B cell (primary cell): ENCODE measurements at regions not wholly inside any gene's neighbourhood (a gene's known extent, or its start where the extent isn't known, plus 50 kb on each side); places are given as distances from the start of the nearest gene placed in this dataset.

Source experiments
- ATAC-seq: fragments of 200-7000 bp; cut with Tn5 transposase; one replicate; pipeline ENCODE4 v1.10.0; 2021; ENCODE audit warnings: low read depth, mild to moderate bottlenecking, moderate number of reproducible peaks, moderate library complexity
- CTCF ChIA-PET: fragments of 350-600 bp; sonication (Branson Sonifier 250); formaldehyde crosslinking; loops from one replicate; lab custom pipeline; 2021; ENCODE audit warnings: antibody characterized with exemption, inconsistent platforms; lab: Charles Lee
- POLR2A ChIA-PET: fragments of 350-600 bp; sonication (Branson Sonifier 250); formaldehyde crosslinking; loops from one replicate; lab custom pipeline; 2021; ENCODE audit warnings: antibody characterized with exemption; lab: Charles Lee
- DNase-seq: peaks from one replicate; pipeline ENCODE4 v3.0.0; 2013
- H2AFZ ChIP-seq: 2 replicates; pipeline ENCODE4 v1.6.1; 2012; ENCODE audit warnings: mild to moderate bottlenecking, low read depth, low read length; ENCODE audit not compliant: insufficient read depth, poor library complexity, severe bottlenecking
- H3K27ac ChIP-seq, 2 donors: 1 replicate in 1 of 2; 2 replicates in 1 of 2; pipeline ENCODE4 v1.5.1; 2012 to 2013; ENCODE audit warnings: low read length in 2 of 2, mild to moderate bottlenecking in 2 of 2, moderate library complexity in 1 of 2
- H3K27me3 ChIP-seq, 4 experiments: fragments of 200-600 bp in 1 of 4; sonication (generic) in 1 of 4; replicated peaks in 1 of 4; 1 replicate in 2 of 4; 2 replicates in 2 of 4; pipeline versions ENCODE4 v1.6.1 to v1.7.0; 2013 to 2016; ENCODE audit warnings: low read length in 3 of 4, mild to moderate bottlenecking in 2 of 4, mixed read lengths in 1 of 4, moderate library complexity in 1 of 4; ENCODE audit not compliant: insufficient read depth in 4 of 4, control insufficient read depth in 3 of 4; ENCODE audit errors: control extremely low read depth in 1 of 4
- H3K36me3 ChIP-seq, 2 experiments: replicated peaks in 1 of 2; 1 replicate in 1 of 2; 2 replicates in 1 of 2; pipeline versions ENCODE4 v1.6.1 to v1.7.1; 2013; ENCODE audit warnings: low read length in 1 of 2; ENCODE audit not compliant: insufficient read depth in 2 of 2, control insufficient read depth in 1 of 2; ENCODE audit errors: control extremely low read depth in 1 of 2, extremely low read depth in 1 of 2
- H3K4me1 ChIP-seq, 2 donors: fragments of 200-600 bp in 1 of 2; sonication (generic) in 1 of 2; 1 replicate in 1 of 2; 2 replicates in 1 of 2; pipeline versions ENCODE4 v1.5.1 to v1.6.1; 2013 to 2017; ENCODE audit warnings: low read length in 2 of 2; ENCODE audit not compliant: control insufficient read depth in 2 of 2, insufficient read depth in 2 of 2
- H3K4me2 ChIP-seq: replicated peaks from 2 replicates; pipeline ENCODE3; 2012; ENCODE audit warnings: mild to moderate bottlenecking, low read depth, low read length; ENCODE audit not compliant: poor library complexity, severe bottlenecking
- H3K4me3 ChIP-seq, 5 experiments: fragments of 200-600 bp in 1 of 5; sonication (generic) in 1 of 5; 1 replicate in 3 of 5; 2 replicates in 2 of 5; pipeline versions ENCODE4 v1.5.1 to v1.7.0; 2011 to 2016; ENCODE audit warnings: low read length in 4 of 5, mild to moderate bottlenecking in 4 of 5, low read depth in 2 of 5, control low read depth in 1 of 5, moderate library complexity in 1 of 5; ENCODE audit not compliant: insufficient read depth in 1 of 5; ENCODE audit errors: control extremely low read depth in 1 of 5, extremely low read depth in 1 of 5
- H3K79me2 ChIP-seq: fragments of 200-600 bp; sonication (generic); one replicate; pipeline ENCODE4 v1.6.0; 2016; ENCODE audit warnings: low read length; ENCODE audit not compliant: control insufficient read depth, insufficient read depth
- H3K9ac ChIP-seq: fragments of 200-600 bp; sonication (generic); 2 replicates; pipeline ENCODE4 v1.6.1; 2017; ENCODE audit warnings: mild to moderate bottlenecking, low read length, moderate library complexity
- H3K9me3 ChIP-seq, 3 donors: one replicate each; pipeline versions ENCODE4 v1.6.1 to v1.7.1; 2013; ENCODE audit warnings: low read length in 2 of 3; ENCODE audit not compliant: control insufficient read depth in 2 of 3, insufficient read depth in 1 of 3; ENCODE audit errors: control extremely low read depth in 1 of 3
- H4K20me1 ChIP-seq: 2 replicates; pipeline ENCODE4 v1.6.0; 2012; ENCODE audit warnings: mild to moderate bottlenecking, low read length; ENCODE audit not compliant: insufficient read depth, control insufficient read depth, poor library complexity, severe bottlenecking
- H3K27ac Mint-ChIP-seq: one replicate; pipeline ENCODE4 v1.8.0; 2021; ENCODE audit warnings: mixed read lengths
- H3K27me3 Mint-ChIP-seq: one replicate; pipeline ENCODE4 v1.8.0; 2021; ENCODE audit warnings: mixed read lengths
- H3K4me1 Mint-ChIP-seq: one replicate; pipeline ENCODE4 v1.8.0; 2021; ENCODE audit warnings: mixed read lengths
- H3K4me3 Mint-ChIP-seq: one replicate; pipeline ENCODE4 v1.8.0; 2021; ENCODE audit warnings: mixed read lengths
- H3K9me3 Mint-ChIP-seq: one replicate; pipeline ENCODE4 v1.8.0; 2022; ENCODE audit warnings: mixed read lengths; ENCODE audit not compliant: insufficient read depth
- CTCF ChIP-seq: fragments of 200-600 bp; IDR thresholded peaks from one replicate; pipeline ENCODE4 v1.8.0; 2022; ENCODE audit warnings: antibody characterized with exemption, mild to moderate bottlenecking
- EZH2 ChIP-seq: IDR thresholded peaks from 2 replicates; pipeline ENCODE4 v1.6.1; 2012; ENCODE audit warnings: borderline replicate concordance, low read depth, mild to moderate bottlenecking, moderate library complexity, low read length; ENCODE audit not compliant: insufficient read depth, poor library complexity, severe bottlenecking
- WGBS: methylation state at CpG from one replicate; pipeline ENCODE4 v1.1.5; 2013; ENCODE audit warnings: missing lambda C conversion rate; ENCODE audit not compliant: insufficient coverage; 5-methylcytosine and 5-hydroxymethylcytosine counted together
- intact Hi-C: fragments of 100-400 bp; cut with micrococcal nuclease; formaldehyde crosslinking; loops from one replicate; pipeline ENCODE4 v1.10.0; 2022

- Histone ChIP-seq H3K9ac (no peak overlapping the region), H2AFZ (no peak overlapping the region), H3K4me3 (no peak overlapping the region), H4K20me1 (no peaks in the 10 kb centered on the region), H3K4me2 (no peak overlapping the region), H3K79me2 (no peaks in the 10 kb centered on the region), H3K4me1 (no peaks in the 10 kb centered on the region), H3K27ac (no peak overlapping the region), H3K36me3 (no peaks in the 10 kb centered on the region), H3K27me3 (no peaks in the 10 kb centered on the region), H3K9me3 (peaks cover 0 to 2% (median 0%) of the 10 kb centered on the region in 3 donors)
- 100% methylated on average over 3 of the region's 8 CpGs for WGBS
- no peak overlapping the region for H3K4me3 Mint-ChIP-seq
- ATAC-seq (no peak), DNase-seq (no peak)
- no peak overlapping the region for H3K27ac Mint-ChIP-seq
- ChIA-PET CTCF (no interaction called here), POLR2A (no interaction called here)
- no peaks in the 10 kb centered on the region for H3K4me1 Mint-ChIP-seq
- no peak for TF ChIP-seq CTCF
- TF ChIP-seq EZH2: no peak
- intact Hi-C loops: no loop called here
- no peaks in the 10 kb centered on the region for H3K9me3 Mint-ChIP-seq
- H3K27me3 Mint-ChIP-seq: no peaks in the 10 kb centered on the region
Observed at GRCh38 chr6:14699803-14700601, 545.9 kb upstream of the JARID2 start.

GRCh38 chr6:14701946-14702345 is 543.9 kb upstream of the JARID2 start:
- H3K4me3 ChIP-seq: no peak overlapping the region
- peaks cover 0 to 2% (median 0%) of the 10 kb centered on the region in 3 donors for H3K9me3 ChIP-seq
- TF ChIP-seq EZH2: no peak
- TF ChIP-seq CTCF: no peak
- intact Hi-C loops: no loop called here
- Mint-ChIP-seq H3K27ac (no peak overlapping the region), H3K9me3 (no peaks in the 10 kb centered on the region), H3K4me3 (no peak overlapping the region), H3K27me3 (no peaks in the 10 kb centered on the region), H3K4me1 (peaks cover 4% of the 10 kb centered on the region)
- ATAC-seq (no peak), DNase-seq (no peak)
- POLR2A ChIA-PET: interaction anchor here (0.5 kb wide), 1 partner anchor 165 kb away, joined by 3 read pairs; no protein-coding TSS in a partner anchor
- H2AFZ ChIP-seq: no peak overlapping the region
- H3K79me2 ChIP-seq: no peaks in the 10 kb centered on the region
- H4K20me1 ChIP-seq: no peaks in the 10 kb centered on the region
- no peak overlapping the region for H3K4me2 ChIP-seq
- H3K4me1 ChIP-seq: no peaks in the 10 kb centered on the region
- no peak overlapping the region for H3K9ac ChIP-seq
- H3K36me3 ChIP-seq: no peaks in the 10 kb centered on the region
- no peak overlapping the region for H3K27ac ChIP-seq
- CTCF ChIA-PET: interaction anchor here (0.9 to 1.3 kb wide), 2 partner anchors 29 to 688 kb away, joined by 3 read pairs; no protein-coding TSS in a partner anchor
- no CpG with 5 or more reads among the region's 4 CpGs for WGBS
- H3K27me3 ChIP-seq: no peaks in the 10 kb centered on the region
